ENCODE measurements at regions not wholly inside any gene's neighbourhood (a gene's known extent, or its start where the extent isn't known, plus 50 kb on each side); places are given as distances from the start of the nearest gene placed in this dataset.

DNA sequence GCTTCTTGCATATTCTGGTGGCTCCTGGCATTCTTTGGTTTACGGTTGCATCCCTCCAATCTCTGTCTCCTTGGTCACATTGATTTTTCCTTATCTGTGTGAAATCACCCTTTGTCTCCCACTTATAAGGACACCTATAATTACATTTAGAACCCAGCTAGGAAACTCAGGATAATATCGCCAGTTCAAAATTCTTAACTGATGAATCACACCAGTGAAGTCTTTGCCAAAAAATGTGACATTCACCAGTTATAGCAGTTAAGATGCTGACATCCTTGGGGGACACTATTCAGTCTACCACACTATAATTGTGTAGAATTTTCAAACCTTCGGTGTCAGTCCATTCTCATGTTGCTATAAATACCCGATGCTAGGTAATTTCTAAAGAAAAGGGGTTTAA, 320.2 kb downstream of the TMX3 start:
- DNase-seq (ENCODE audit: low read depth in 1 of 2, low spot score in 2 of 2) (no peak), FAIRE-seq (no peak)
- Histone ChIP-seq H3K27me3 (replicated peaks in 1 of 4; ENCODE audit: control insufficient read depth in 3 of 4, extremely low read depth in 1 of 4, insufficient read depth in 3 of 4, low read length in 3 of 4) (no peaks in the 10 kb centered on the region), H4K5ac (ENCODE audit: insufficient read length, low read depth, low read length) (no peak overlapping the region), H3K23me2 (ENCODE audit: low read depth, low read length) (no peaks in the 10 kb centered on the region), H4K8ac (ENCODE audit: extremely low read depth, insufficient read depth, low read length) (no peak overlapping the region), H2BK20ac (ENCODE audit: low read length) (no peak overlapping the region), H3K9ac (replicated peaks in 1 of 4; ENCODE audit: extremely low read depth in 1 of 4, low read depth in 3 of 4, low read length in 3 of 4) (no peak overlapping the region), H3K27ac (ENCODE audit: low read depth, low read length) (no peak overlapping the region), H3K9me3 (ENCODE audit: insufficient read depth in 2 of 2, low read depth in 1 of 2, low read length in 1 of 2) (0 out of 4 replicates have a peak, but pooled peaks cover 3 to 4% of the 10 kb centered on the region in 2 experiments), H2AFZ (ENCODE audit: low read length) (no peak overlapping the region), H3K79me2 (ENCODE audit: control insufficient read depth in 1 of 2, insufficient read depth in 2 of 2, low read length in 2 of 2) (no peaks in the 10 kb centered on the region), H2BK12ac (ENCODE audit: low read depth, low read length) (no peak overlapping the region), H3K23ac (ENCODE audit: insufficient read length) (no peak overlapping the region), H2AK5ac (ENCODE audit: low read depth, low read length) (no peak overlapping the region), H3K4me2 (ENCODE audit: insufficient read depth in 1 of 2, low read depth in 2 of 2, low read length in 2 of 2) (no peak overlapping the region), H2BK5ac (ENCODE audit: low read depth, low read length) (no peak overlapping the region), H3K36me3 (ENCODE audit: control insufficient read depth in 2 of 4, insufficient read depth in 4 of 4, low read length in 3 of 4) (no peaks in the 10 kb centered on the region), H2BK120ac (replicated peaks; ENCODE audit: low read depth, low read length) (no peak overlapping the region), H3K79me1 (ENCODE audit: low read depth, low read length) (no peaks in the 10 kb centered on the region), H3K14ac (ENCODE audit: insufficient read length) (no peak overlapping the region), H4K91ac (replicated peaks; ENCODE audit: insufficient read length, low read length) (no peak overlapping the region), H3K18ac (ENCODE audit: extremely low read depth, low read length) (no peak overlapping the region), H3K56ac (replicated peaks; ENCODE audit: insufficient read length, low read depth, low read length) (no peak overlapping the region), H3K4me3 (ENCODE audit: extremely low read depth in 1 of 4, insufficient read depth in 2 of 4, low read depth in 3 of 4, low read length in 4 of 4) (no peak overlapping the region), H3K4ac (replicated peaks; ENCODE audit: insufficient read length, low read depth, low read length) (no peak overlapping the region), H2BK15ac (ENCODE audit: low read length) (no peak overlapping the region), H3K4me1 (replicated peaks in 1 of 4; ENCODE audit: control insufficient read depth in 3 of 4, insufficient read depth in 4 of 4, low read length in 3 of 4) (no peaks in the 10 kb centered on the region), H4K20me1 (replicated peaks in 1 of 2; ENCODE audit: control insufficient read depth in 1 of 2, insufficient read depth in 2 of 2, low read length in 2 of 2) (no peaks in the 10 kb centered on the region)
- ChIA-PET POLR2A (ENCODE audit: partially characterized antibody) (no interaction called here), CTCF (ENCODE audit: partially characterized antibody) (no interaction called here)
- 91% methylated on average over 4 of the region's 4 CpGs; no CpG with 5 or more reads in 1 of the 2 experiments for WGBS, 2 experiments (ENCODE audit: extremely low coverage in 1 of 2, insufficient coverage in 1 of 2, insufficient read length in 1 of 2, insufficient replicate concordance in 2 of 2, low coverage in 1 of 2, low lambda C conversion rate in 2 of 2, missing lambda C conversion rate in 1 of 2)
- TF ChIP-seq HDAC2 (IDR thresholded peaks at IDR 0.05; ENCODE audit: borderline replicate concordance in 1 of 2, low read depth in 2 of 2, low read length in 2 of 2) (no peak), RXRA (IDR thresholded peaks at IDR 0.05; ENCODE audit: insufficient read depth, low read depth, low read length) (no peak), EZH2 (IDR thresholded peaks at IDR 0.05; ENCODE audit: low read depth, low read length, severe bottlenecking) (no peak), ATF2 (IDR thresholded peaks at IDR 0.05; ENCODE audit: low read length) (no peak), RAD21 (IDR thresholded peaks at IDR 0.05 in 1 of 2, conservative IDR thresholded peaks at IDR 0.05 in 1 of 2; ENCODE audit: low read depth in 2 of 2, low read length in 2 of 2) (no peak)
